K562 (cell line): ENCODE measurements at regions not wholly inside any gene's neighbourhood (a gene's known extent, or its start where the extent isn't known, plus 50 kb on each side); places are given as distances from the start of the nearest gene placed in this dataset.

Experiments used
- BHLHE40 ChIP-seq: IDR thresholded peaks from 2 replicates; pipeline ENCODE4 v1.6.1; 2011; ENCODE audit warnings: low read length, improper control_type of control experiment
- CHD1 ChIP-seq: fragments of 200-600 bp; sonication (generic); IDR thresholded peaks from one replicate; pipeline ENCODE4 v1.6.1; 2012; ENCODE audit warnings: mild to moderate bottlenecking, moderate library complexity, low read length, inconsistent platforms
- CTCF ChIP-seq, 3 experiments: IDR thresholded peaks in 2 of 3; conservative IDR thresholded peaks in 1 of 3; 2 replicates each; pipeline ENCODE4 v1.5.1; 2011 to 2012; ENCODE audit warnings: low read length in 3 of 3, mild to moderate bottlenecking in 3 of 3, control low read depth in 2 of 3, improper control_type of control experiment in 1 of 3, inconsistent platforms in 1 of 3, low read depth in 1 of 3, mixed read lengths in 1 of 3, moderate library complexity in 1 of 3; ENCODE audit not compliant: insufficient read depth in 2 of 3
- E4F1 ChIP-seq: fragments of 250-450 bp; sonication (Bioruptor Pico); IDR thresholded peaks from 2 replicates; pipeline ENCODE4 v1.5.0; 2021; ENCODE audit warnings: mild to moderate bottlenecking, borderline replicate concordance
- ELK1 ChIP-seq: sonication (generic); formaldehyde crosslinking; IDR thresholded peaks from 2 replicates; pipeline ENCODE4 v1.8.1; 2022; ENCODE audit warnings: missing genetic modification reagents
- ESRRA ChIP-seq: fragments of 450-650 bp; IDR thresholded peaks from 2 replicates; pipeline ENCODE4 v1.6.1; 2014; ENCODE audit warnings: low read depth, mild to moderate bottlenecking, moderate library complexity, borderline replicate concordance
- POLR2A ChIP-seq: fragments of 450-650 bp; conservative IDR thresholded peaks from 2 replicates; pipeline ENCODE4 v1.6.1; 2016
- REST ChIP-seq, 2 experiments: fragments of 450-650 bp; formaldehyde crosslinking in 1 of 2; IDR thresholded peaks; 2 replicates each; pipeline versions ENCODE4 v1.4.0 to v1.6.1; 2014 to 2020; ENCODE audit warnings: mild to moderate bottlenecking in 2 of 2, borderline replicate concordance in 1 of 2, low read depth in 1 of 2
- SETDB1 ChIP-seq: IDR thresholded peaks from one replicate; pipeline ENCODE4 v1.6.1; 2012; ENCODE audit warnings: low read length, control low read depth, inconsistent platforms
- SMARCB1 ChIP-seq: IDR thresholded peaks from 2 replicates; pipeline ENCODE4 v1.6.1; 2011; ENCODE audit warnings: improper control_type of control experiment, low read depth; ENCODE audit not compliant: insufficient read length
- ZNF449 ChIP-seq: fragments of 250-450 bp; sonication (Bioruptor Pico); IDR thresholded peaks from 2 replicates; pipeline ENCODE4 v1.8.0; 2022; ENCODE audit warnings: moderate library complexity, mild to moderate bottlenecking, inconsistent platforms

GRCh38 chr7:119281181-119281846, 991.7 kb upstream of the KCND2 start:
- TF ChIP-seq E4F1 (CRISPR knock-in tag) = no peak
- no peak for TF ChIP-seq BHLHE40
- no peak for TF ChIP-seq SETDB1
- TF ChIP-seq CTCF (IDR thresholded peaks at IDR 0.05 in 2 of 3, conservative IDR thresholded peaks at IDR 0.05 in 1 of 3; ENCODE audit: insufficient read depth in 2 of 3, low read depth in 1 of 3, low read length in 3 of 3) = no peak
- no peak for TF ChIP-seq SMARCB1
- no peak for TF ChIP-seq CHD1
- TF ChIP-seq ESRRA = no peak
- no peak for TF ChIP-seq ZNF449
- no peak for TF ChIP-seq POLR2A
- TF ChIP-seq ELK1 = no peak
- TF ChIP-seq REST (IDR thresholded peaks at IDR 0.05; ENCODE audit: borderline replicate concordance) = no peak
- no peak for TF ChIP-seq REST (CRISPR knock-in tag; IDR thresholded peaks at IDR 0.05; ENCODE audit: low read depth)
